H1 (cell line): ENCODE measurements at regions not wholly inside any gene's neighbourhood (a gene's known extent, or its start where the extent isn't known, plus 50 kb on each side); places are given as distances from the start of the nearest gene placed in this dataset.

Experiments
- CTCF ChIA-PET: fragments of 300-600 bp; sonication (Branson Sonifier 250); formaldehyde crosslinking; loops from one replicate; lab custom pipeline; 2021; ENCODE audit not compliant: partially characterized antibody; lab: Charles Lee
- POLR2A ChIA-PET: fragments of 300-600 bp; sonication (Branson Sonifier 250); formaldehyde crosslinking; loops from one replicate; lab custom pipeline; 2021; ENCODE audit warnings: inconsistent platforms; ENCODE audit not compliant: partially characterized antibody; lab: Charles Lee
- DNase-seq, 2 experiments: peaks; one replicate each; pipeline versions ENCODE4 v3.0.0 to v3.0.0-alpha.2; 2010 to 2022; ENCODE audit warnings: low spot score in 2 of 2, low read depth in 1 of 2, mixed read lengths in 1 of 2
- FAIRE-seq: peaks from 2 replicates; lab custom pipeline; 2011; peaks lifted over from hg19 to GRCh38; lab: Jason Lieb, UNC
- H2AFZ ChIP-seq: 2 replicates; pipeline ENCODE4 v1.8.1; 2012; ENCODE audit warnings: low read length, inconsistent platforms
- H2AK5ac ChIP-seq: 2 replicates; pipeline ENCODE4 v1.6.1; 2013; ENCODE audit warnings: low read depth, low read length
- H2BK120ac ChIP-seq: replicated peaks from 2 replicates; pipeline ENCODE3; 2013; ENCODE audit warnings: low read depth, low read length, inconsistent platforms
- H2BK12ac ChIP-seq: 2 replicates; pipeline ENCODE4 v1.6.1; 2013; ENCODE audit warnings: low read depth, low read length
- H2BK15ac ChIP-seq: 2 replicates; pipeline ENCODE4 v1.6.1; 2013; ENCODE audit warnings: low read length
- H2BK20ac ChIP-seq: 2 replicates; pipeline ENCODE4 v1.6.1; 2013; ENCODE audit warnings: low read length
- H2BK5ac ChIP-seq: 2 replicates; pipeline ENCODE4 v1.6.1; 2013; ENCODE audit warnings: low read depth, low read length
- H3K14ac ChIP-seq: 2 replicates; pipeline ENCODE4 v1.6.1; 2013; ENCODE audit warnings: inconsistent platforms; ENCODE audit not compliant: insufficient read length
- H3K18ac ChIP-seq: 2 replicates; pipeline ENCODE4 v1.6.1; 2013; ENCODE audit warnings: low read length; ENCODE audit errors: extremely low read depth
- H3K23ac ChIP-seq: 2 replicates; pipeline ENCODE4 v1.6.1; 2013; ENCODE audit warnings: inconsistent platforms; ENCODE audit not compliant: insufficient read length
- H3K23me2 ChIP-seq: 2 replicates; pipeline ENCODE4 v1.6.1; 2013; ENCODE audit warnings: low read depth, low read length
- H3K27ac ChIP-seq: 2 replicates; pipeline ENCODE4 v1.6.1; 2011; ENCODE audit warnings: low read depth, low read length, inconsistent platforms
- H3K27me3 ChIP-seq, 4 experiments: replicated peaks in 1 of 4; 1 replicate in 1 of 4; 2 replicates in 3 of 4; pipeline versions ENCODE4 v1.6.1 to v1.8.1; 2011 to 2013; ENCODE audit warnings: low read length in 3 of 4, mild to moderate bottlenecking in 3 of 4, inconsistent platforms in 2 of 4, mixed read lengths in 2 of 4, moderate library complexity in 1 of 4; ENCODE audit not compliant: control insufficient read depth in 3 of 4, insufficient read depth in 3 of 4; ENCODE audit errors: extremely low read depth in 1 of 4
- H3K36me3 ChIP-seq, 4 experiments: 2 replicates each; pipeline versions ENCODE4 v1.6.1 to v1.8.1; 2011 to 2013; ENCODE audit warnings: mild to moderate bottlenecking in 4 of 4, low read length in 3 of 4, moderate library complexity in 2 of 4, control low read depth in 1 of 4, inconsistent platforms in 1 of 4; ENCODE audit not compliant: insufficient read depth in 4 of 4, control insufficient read depth in 2 of 4
- H3K4ac ChIP-seq: replicated peaks from 2 replicates; pipeline ENCODE3; 2013; ENCODE audit warnings: low read length, low read depth, mixed read lengths, inconsistent platforms; ENCODE audit not compliant: insufficient read length
- H3K4me1 ChIP-seq, 4 experiments: replicated peaks in 1 of 4; 1 replicate in 1 of 4; 2 replicates in 3 of 4; pipeline versions ENCODE4 v1.6.1 to v1.8.1; 2011 to 2013; ENCODE audit warnings: low read length in 3 of 4, inconsistent platforms in 2 of 4, mixed read lengths in 1 of 4; ENCODE audit not compliant: insufficient read depth in 4 of 4, control insufficient read depth in 3 of 4
- H3K4me2 ChIP-seq, 2 experiments: 2 replicates each; pipeline versions ENCODE4 v1.6.1 to v1.8.1; 2011 to 2013; ENCODE audit warnings: low read depth in 2 of 2, low read length in 2 of 2, control low read depth in 1 of 2, inconsistent platforms in 1 of 2, mild to moderate bottlenecking in 1 of 2; ENCODE audit not compliant: insufficient read depth in 1 of 2
- H3K4me3 ChIP-seq, 4 experiments: fragments of 200-600, 300-600 bp in 1 of 4; sonication (generic), shearing (Covaris generic), sonication (Bioruptor Twin) in 1 of 4; 2 replicates each; pipeline versions ENCODE4 v1.5.1 to v1.8.1; 2011 to 2016; ENCODE audit warnings: low read length in 4 of 4, low read depth in 3 of 4, control low read depth in 2 of 4, inconsistent platforms in 2 of 4, mild to moderate bottlenecking in 2 of 4, mixed read lengths in 1 of 4, moderate library complexity in 1 of 4; ENCODE audit not compliant: insufficient read depth in 2 of 4; ENCODE audit errors: extremely low read depth in 1 of 4
- H3K56ac ChIP-seq: replicated peaks from 2 replicates; pipeline ENCODE3; 2013; ENCODE audit warnings: low read depth, mild to moderate bottlenecking, mixed read lengths, low read length, inconsistent platforms; ENCODE audit not compliant: insufficient read length
- H3K79me1 ChIP-seq: 2 replicates; pipeline ENCODE4 v1.6.1; 2013; ENCODE audit warnings: low read depth, low read length, control low read depth
- H3K79me2 ChIP-seq, 2 experiments: 2 replicates each; pipeline versions ENCODE4 v1.6.1 to v1.8.1; 2012 to 2013; ENCODE audit warnings: low read length in 2 of 2, mild to moderate bottlenecking in 2 of 2, inconsistent platforms in 1 of 2; ENCODE audit not compliant: insufficient read depth in 2 of 2, control insufficient read depth in 1 of 2
- H3K9ac ChIP-seq, 4 experiments: replicated peaks in 1 of 4; 1 replicate in 1 of 4; 2 replicates in 3 of 4; pipeline versions ENCODE4 v1.6.1 to v1.8.1; 2011 to 2013; ENCODE audit warnings: low read depth in 3 of 4, low read length in 3 of 4, control low read depth in 2 of 4, mild to moderate bottlenecking in 2 of 4, moderate library complexity in 2 of 4, inconsistent platforms in 1 of 4; ENCODE audit errors: extremely low read depth in 1 of 4
- H3K9me3 ChIP-seq, 2 experiments: 2 replicates each; pipeline versions ENCODE4 v1.6.1 to v1.8.1; 2012 to 2013; ENCODE audit warnings: mild to moderate bottlenecking in 2 of 2, moderate library complexity in 2 of 2, control low read depth in 1 of 2, inconsistent platforms in 1 of 2, low read depth in 1 of 2, low read length in 1 of 2, mixed read lengths in 1 of 2; ENCODE audit not compliant: insufficient read depth in 2 of 2
- H4K20me1 ChIP-seq, 2 experiments: replicated peaks in 1 of 2; 2 replicates each; pipeline versions ENCODE3 to v1.8.1; 2011 to 2013; ENCODE audit warnings: inconsistent platforms in 2 of 2, low read length in 2 of 2, mild to moderate bottlenecking in 1 of 2; ENCODE audit not compliant: insufficient read depth in 2 of 2, control insufficient read depth in 1 of 2
- H4K5ac ChIP-seq: 2 replicates; pipeline ENCODE4 v1.6.1; 2013; ENCODE audit warnings: low read length, low read depth, mixed read lengths, inconsistent platforms; ENCODE audit not compliant: insufficient read length
- H4K8ac ChIP-seq: 2 replicates; pipeline ENCODE4 v1.8.0; 2013; ENCODE audit warnings: mild to moderate bottlenecking, moderate library complexity, low read length, inconsistent platforms; ENCODE audit not compliant: insufficient read depth; ENCODE audit errors: extremely low read depth
- H4K91ac ChIP-seq: replicated peaks from 2 replicates; pipeline ENCODE3; 2013; ENCODE audit warnings: low read length, mixed read lengths, inconsistent platforms; ENCODE audit not compliant: insufficient read length
- PHF8 ChIP-seq: fragments of 200-600 bp; sonication (generic); conservative IDR thresholded peaks from 2 replicates; pipeline ENCODE4 v1.7.1; 2012; ENCODE audit warnings: low read depth, mild to moderate bottlenecking, inconsistent platforms, low read length, moderate library complexity
- RAD21 ChIP-seq, 2 experiments: IDR thresholded peaks in 1 of 2; conservative IDR thresholded peaks in 1 of 2; 2 replicates each; pipeline ENCODE4 v1.6.1; 2011; ENCODE audit warnings: low read depth in 2 of 2, low read length in 2 of 2, improper control_type of control experiment in 1 of 2, inconsistent platforms in 1 of 2, mild to moderate bottlenecking in 1 of 2, moderate library complexity in 1 of 2

GRCh38 chr1:221200464-221200863 lies 321.2 kb downstream of the HLX start:
- ChIA-PET CTCF (interaction anchor here (0.7 to 1.4 kb wide), 4 partner anchors 255 to 1386 kb away, joined by 3 to 5 read pairs (median 3); partner anchors contain the start of gene HLX), POLR2A (no interaction called here)
- Histone ChIP-seq H3K56ac (no peak overlapping the region), H3K27ac (no peak overlapping the region), H3K9ac (no peak overlapping the region), H3K4ac (no peak overlapping the region), H3K4me2 (no peak overlapping the region), H3K36me3 (no peaks in the 10 kb centered on the region), H3K23ac (no peak overlapping the region), H3K4me1 (no peaks in the 10 kb centered on the region), H3K79me2 (no peaks in the 10 kb centered on the region), H4K8ac (no peak overlapping the region), H3K23me2 (no peaks in the 10 kb centered on the region), H3K27me3 (no peaks in the 10 kb centered on the region), H4K5ac (no peak overlapping the region), H2AK5ac (no peak overlapping the region), H2BK12ac (no peak overlapping the region), H4K20me1 (no peaks in the 10 kb centered on the region), H4K91ac (no peak overlapping the region), H2AFZ (no peak overlapping the region), H3K18ac (no peak overlapping the region), H2BK120ac (no peak overlapping the region), H3K4me3 (no peak overlapping the region), H3K14ac (no peak overlapping the region), H2BK20ac (no peak overlapping the region), H3K9me3 (no peaks in the 10 kb centered on the region), H2BK15ac (no peak overlapping the region), H3K79me1 (no peaks in the 10 kb centered on the region), H2BK5ac (no peak overlapping the region)
- no peak for DNase-seq
- no peak for FAIRE-seq
- TF ChIP-seq RAD21 (IDR thresholded peaks at IDR 0.05 in 1 of 2, conservative IDR thresholded peaks at IDR 0.05 in 1 of 2; ENCODE audit: low read depth in 2 of 2, low read length in 2 of 2) = no peak
- no peak for TF ChIP-seq PHF8
